GM12872 (cell line): ENCODE measurements at regions not wholly inside any gene's neighbourhood (a gene's known extent, or its start where the extent isn't known, plus 50 kb on each side); places are given as distances from the start of the nearest gene placed in this dataset.

Source experiments
- CTCF ChIP-seq: IDR thresholded peaks from 3 replicates; pipeline ENCODE4 v1.5.1; 2011; ENCODE audit warnings: low read depth, mild to moderate bottlenecking, low read length, moderate library complexity; ENCODE audit not compliant: insufficient read depth

DNA sequence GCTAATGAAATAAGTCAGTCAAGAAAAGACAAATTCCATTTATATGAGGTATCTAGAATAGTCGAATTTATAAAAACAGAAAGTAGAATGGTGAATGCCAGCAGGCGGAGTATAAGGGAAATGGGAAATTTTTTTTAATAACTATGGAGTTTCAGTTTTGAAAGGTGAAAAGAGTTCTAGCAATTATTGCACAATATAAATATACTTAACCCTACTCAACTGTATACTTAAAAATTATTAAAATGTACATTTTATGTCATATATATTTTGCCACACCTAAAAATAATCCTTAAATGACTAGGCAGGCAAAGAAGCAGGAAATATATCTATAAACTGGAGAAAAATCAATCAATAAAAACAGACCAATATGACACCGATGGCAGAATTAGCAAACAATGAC is 196.5 kb upstream of the UBASH3B start:
- no peak for TF ChIP-seq CTCF

GRCh38 chr11:122453586-122453985 is 201.9 kb upstream of the UBASH3B start:
- no peak for TF ChIP-seq CTCF

- TF ChIP-seq CTCF = no peak
These were observed 203.6 kb upstream of the UBASH3B start for GRCh38 chr11:122451911-122452310.

DNA sequence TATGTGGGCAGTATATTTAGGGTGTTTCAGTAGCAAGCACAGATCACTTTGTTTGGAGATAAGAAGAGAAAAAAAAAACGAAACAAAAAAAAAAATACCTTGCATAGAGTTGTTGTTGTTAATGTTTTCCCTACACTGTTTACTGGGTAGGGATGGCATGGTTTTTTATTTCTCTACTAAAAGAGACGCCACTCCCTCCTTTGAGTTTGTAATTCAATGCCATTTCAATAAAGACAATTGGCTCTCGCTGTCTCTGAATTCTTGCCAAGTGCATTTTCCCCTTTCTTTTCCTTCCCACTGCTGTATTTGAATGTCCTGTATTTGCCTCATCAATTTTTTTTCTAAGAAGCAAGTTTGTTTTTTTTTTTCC is 213.9 kb upstream of the UBASH3B start:
- no peak for TF ChIP-seq CTCF

GRCh38 chr11:122440811-122441665 is 214.5 kb upstream of the UBASH3B start:
- TF ChIP-seq CTCF = no peak

DNA sequence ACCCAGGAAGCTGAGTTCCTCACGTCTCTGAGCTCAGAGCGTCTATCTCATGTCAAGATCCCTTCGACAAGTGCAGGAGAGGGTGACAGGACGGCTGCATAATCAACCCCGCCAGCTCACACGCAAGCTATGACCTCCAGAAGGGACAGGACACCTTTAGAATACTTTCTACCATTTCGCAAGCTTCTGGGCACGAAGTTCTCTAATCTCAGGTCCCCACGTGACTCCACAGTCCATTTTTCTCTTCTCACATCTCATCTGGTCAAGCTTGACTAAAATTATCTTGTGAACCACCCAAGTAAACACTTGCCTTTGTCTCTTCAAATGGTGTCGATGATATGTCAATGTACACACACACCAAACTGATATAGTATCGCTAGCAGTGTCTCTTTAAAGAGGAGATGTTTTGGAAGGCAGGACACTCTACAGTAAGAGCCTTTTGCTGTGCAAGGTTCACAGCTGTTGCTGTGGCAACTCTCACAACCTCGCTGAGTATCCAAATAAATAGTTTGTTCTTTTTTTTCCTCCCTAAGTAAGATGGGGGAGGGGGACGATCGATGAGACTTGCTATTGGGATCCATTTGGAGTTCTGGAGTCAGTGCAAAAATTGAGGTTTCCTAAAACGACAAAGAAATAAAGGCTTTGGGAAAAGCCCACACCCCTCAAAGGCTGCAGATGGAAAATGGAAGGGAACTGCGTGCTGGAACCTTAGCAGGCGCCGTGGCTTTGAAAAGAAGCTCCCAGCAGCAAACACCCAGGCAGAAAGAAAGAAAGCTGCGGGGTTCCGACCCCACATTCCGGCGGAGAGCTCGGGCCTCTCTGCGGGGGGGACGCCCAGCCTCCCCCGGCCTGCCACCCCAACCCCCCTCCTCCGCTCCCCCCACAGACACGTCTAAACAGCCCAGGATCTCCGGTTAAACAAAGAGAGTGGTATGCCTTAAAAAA is 215.4 kb upstream of the UBASH3B start:
- no peak for TF ChIP-seq CTCF

- no peak for TF ChIP-seq CTCF
These were observed 219.3 kb upstream of the UBASH3B start for GRCh38 chr11:122436188-122436555.
